GM04503 (cell line): ENCODE measurements at regions not wholly inside any gene's neighbourhood (a gene's known extent, or its start where the extent isn't known, plus 50 kb on each side); places are given as distances from the start of the nearest gene placed in this dataset.

Source experiments
- DNase-seq: peaks from one replicate; pipeline ENCODE4 v3.0.0-alpha.2; 2012; ENCODE audit warnings: low read depth

GRCh38 chr4:134343081-134343480 is 141.5 kb upstream of the PABPC4L start:
- no peak for DNase-seq

GRCh38 chr4:134337574-134337973 is 136.0 kb upstream of the PABPC4L start:
- peak; percentile 13 for DNase-seq

DNA sequence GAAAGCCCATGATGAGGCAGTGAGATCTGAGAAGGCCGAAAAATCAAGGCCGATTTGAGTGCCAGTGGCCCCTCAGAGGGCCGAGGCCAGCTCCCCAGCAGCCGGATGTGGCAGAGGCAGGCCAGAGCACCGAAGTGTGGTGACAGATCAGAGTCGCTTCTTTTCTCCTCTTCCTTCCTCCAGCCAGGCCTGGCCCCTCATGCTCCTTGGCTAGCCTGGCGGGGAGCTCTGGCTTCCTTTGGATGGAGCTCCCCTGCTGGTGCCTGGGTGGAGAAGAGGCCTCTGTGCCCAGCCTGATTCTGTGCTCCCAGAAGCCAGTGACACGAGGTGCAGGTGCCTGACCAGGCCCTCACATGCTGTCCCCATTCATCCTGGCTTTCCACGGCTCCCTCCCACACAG is 127.2 kb upstream of the PABPC4L start:
- DNase-seq: no peak

DNA sequence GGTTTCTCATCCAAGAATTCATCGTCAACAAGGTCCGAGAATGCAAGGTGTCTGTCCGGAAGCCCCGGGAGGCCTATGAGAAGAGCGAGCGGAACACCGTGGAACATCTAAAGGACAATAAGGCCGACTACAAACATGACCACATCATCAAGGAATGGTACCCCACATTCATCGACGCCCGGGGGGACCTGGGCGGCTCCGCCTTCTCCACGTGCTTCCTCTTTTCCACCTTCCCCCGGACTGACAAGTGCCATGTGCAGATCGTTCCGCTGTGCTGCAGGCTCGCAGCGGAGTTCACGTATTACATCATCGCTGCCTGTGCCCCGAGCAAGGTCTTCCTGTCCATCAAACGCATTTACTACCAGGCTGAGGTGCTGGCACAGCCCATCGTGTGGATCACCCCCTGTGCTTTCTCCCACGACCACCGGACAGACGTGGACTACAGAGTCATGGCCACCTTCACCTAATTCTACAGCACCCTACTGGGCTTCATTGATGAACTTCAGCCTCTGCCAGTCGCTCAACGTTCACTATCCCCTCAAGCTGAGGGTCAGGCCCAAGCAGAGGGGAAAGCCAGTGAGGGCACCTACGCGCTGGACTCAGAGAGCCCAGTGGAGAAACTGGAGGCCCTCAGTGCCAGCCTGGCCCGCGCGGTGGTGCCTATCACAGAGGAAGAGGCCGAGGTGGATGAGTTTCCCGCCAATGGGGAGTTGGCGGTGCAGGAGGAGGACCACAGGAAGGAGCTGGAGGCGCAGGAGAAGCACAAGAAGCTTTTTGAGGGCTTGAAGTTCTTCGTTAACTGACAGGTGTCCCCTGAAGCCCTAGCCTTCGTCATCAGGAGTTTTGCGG is 125.9 kb upstream of the PABPC4L start:
- no peak for DNase-seq

DNA sequence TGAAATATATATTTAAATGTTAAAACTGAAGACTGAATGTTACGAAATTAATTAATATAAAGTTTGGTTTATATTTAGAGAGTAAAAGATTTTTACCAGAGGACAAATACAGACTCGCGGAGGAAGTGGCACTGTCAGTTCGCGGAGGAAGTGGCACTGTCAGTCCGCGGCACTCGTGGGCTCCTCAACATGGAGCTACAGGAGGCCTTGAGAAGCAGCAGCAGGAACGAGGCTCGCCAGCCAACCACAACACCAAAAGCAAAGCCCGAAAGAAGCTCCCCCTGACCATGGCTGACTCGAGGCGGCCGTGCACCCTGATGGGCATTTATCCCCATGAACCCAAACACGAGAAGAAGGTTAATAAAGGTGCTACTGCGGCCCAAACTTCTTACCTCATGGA is 125.3 kb upstream of the PABPC4L start:
- DNase-seq: no peak

DNA sequence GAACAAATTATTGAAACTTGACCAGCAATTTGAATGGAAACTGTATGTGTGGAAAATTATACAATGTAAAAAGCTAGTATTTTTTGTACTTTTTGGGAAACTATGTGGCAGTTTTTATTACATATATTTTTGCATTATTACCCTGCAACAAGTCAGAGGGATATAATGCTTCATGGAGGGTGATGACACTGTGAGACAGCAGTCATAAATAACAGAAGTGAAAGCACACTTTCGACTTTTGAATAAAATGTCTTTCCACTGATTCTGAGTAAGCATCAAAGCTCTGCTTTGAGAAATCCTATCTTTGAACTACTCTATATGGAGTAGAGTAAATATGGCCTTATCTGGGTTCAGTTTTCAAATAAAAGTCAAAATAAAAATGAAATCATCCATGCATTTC is 122.6 kb upstream of the PABPC4L start:
- DNase-seq: no peak

DNA sequence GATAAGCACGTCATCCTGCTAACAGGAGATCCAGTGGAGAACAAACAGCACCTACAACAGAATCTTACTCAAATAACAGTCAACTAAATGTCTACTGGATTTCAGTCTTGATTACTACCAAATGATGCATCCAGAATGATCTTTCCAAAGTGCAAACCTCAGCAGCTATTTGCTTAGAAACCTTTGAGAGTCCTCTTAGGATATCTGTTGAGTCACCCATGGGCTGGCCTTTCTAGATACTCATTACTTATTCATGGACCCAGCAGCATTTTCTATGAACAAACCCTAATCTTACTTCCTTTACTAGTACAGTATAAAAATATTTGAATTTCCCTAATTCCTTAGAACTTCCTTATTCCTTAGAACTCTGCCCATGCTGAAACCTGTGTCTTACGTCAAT is 118.5 kb upstream of the PABPC4L start:
- DNase-seq: no peak

- DNase-seq: no peak
These were observed 112.0 kb upstream of the PABPC4L start for GRCh38 chr4:134313591-134313990.

- no peak for DNase-seq
These were observed 108.1 kb upstream of the PABPC4L start for GRCh38 chr4:134309715-134310114.

- no peak for DNase-seq
These were observed 107.3 kb upstream of the PABPC4L start for GRCh38 chr4:134308910-134309309.

DNA sequence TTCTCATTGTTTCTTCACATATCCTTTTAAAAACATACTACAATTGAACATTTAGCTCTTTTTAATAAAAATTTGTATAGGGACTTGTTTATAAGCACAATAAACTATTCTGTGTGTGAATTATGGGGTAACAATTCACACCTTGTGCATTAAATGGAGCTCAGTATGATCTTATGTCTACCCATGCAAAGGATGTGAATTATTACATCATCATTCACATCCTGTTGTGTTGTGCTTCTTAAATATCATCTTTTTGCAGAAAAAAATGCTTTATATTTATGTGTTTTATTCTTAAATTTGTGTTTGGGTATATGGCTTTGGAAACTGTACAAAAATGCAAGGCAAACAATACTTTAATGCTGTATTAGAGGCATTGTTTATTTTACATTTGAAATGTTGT is 96.7 kb upstream of the PABPC4L start:
- no peak for DNase-seq

- DNase-seq: no peak
These were observed 96.2 kb upstream of the PABPC4L start for GRCh38 chr4:134297765-134298164.

GRCh38 chr4:134282680-134283079 is 81.1 kb upstream of the PABPC4L start:
- DNase-seq: no peak

DNA sequence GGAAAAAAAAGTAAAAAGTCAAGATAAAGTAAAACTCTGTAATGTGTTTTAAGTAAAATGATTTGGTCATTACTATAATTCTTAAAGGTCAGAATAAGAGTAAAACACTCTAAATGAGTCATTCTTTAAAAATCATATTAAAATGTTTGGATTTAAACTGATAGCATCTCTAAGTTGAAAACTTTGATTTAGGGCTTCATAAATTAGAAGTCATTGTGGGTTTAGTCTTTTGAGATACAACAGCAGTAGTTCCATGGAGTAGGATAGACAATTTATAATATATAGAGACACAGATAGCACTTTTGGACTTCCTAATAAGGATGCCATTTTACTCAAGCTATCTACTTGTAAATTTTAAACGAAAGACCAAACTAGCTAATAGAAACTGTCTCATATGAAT is 77.1 kb upstream of the PABPC4L start:
- no peak for DNase-seq

GRCh38 chr4:134276476-134276875 is 74.9 kb upstream of the PABPC4L start:
- DNase-seq: peak; percentile 16

- no peak for DNase-seq
These were observed 58.5 kb upstream of the PABPC4L start for GRCh38 chr4:134260126-134260525.
